K562 (cell line): ENCODE measurements at regions not wholly inside any gene's neighbourhood (a gene's known extent, or its start where the extent isn't known, plus 50 kb on each side); places are given as distances from the start of the nearest gene placed in this dataset.

Source experiments
- FOS ChIP-seq: IDR thresholded peaks from 3 replicates; pipeline ENCODE4 v1.6.1; 2011; ENCODE audit not compliant: insufficient read length; ENCODE audit errors: extremely low read depth
- GABPA ChIP-seq: fragments of 200-800 bp; sonication (Bioruptor generic); conservative IDR thresholded peaks from 2 replicates; pipeline ENCODE4 v1.6.1; 2016; ENCODE audit warnings: low read depth, missing genetic modification characterization, missing compliant biosample characterization
- GTF2F1 ChIP-seq: IDR thresholded peaks from 2 replicates; pipeline ENCODE4 v1.6.1; 2011; ENCODE audit warnings: low read depth, low read length, improper control_type of control experiment
- NFIC ChIP-seq: fragments of 450-650 bp; IDR thresholded peaks from 2 replicates; pipeline ENCODE4 v1.6.1; 2017; ENCODE audit warnings: mild to moderate bottlenecking, inconsistent platforms
- POLR2AphosphoS5 ChIP-seq: IDR thresholded peaks from 2 replicates; pipeline ENCODE4 v1.6.1; 2011; ENCODE audit warnings: mild to moderate bottlenecking, low read depth, low read length, moderate library complexity; ENCODE audit not compliant: control insufficient read depth, insufficient read depth
- TRIM24 ChIP-seq, 2 experiments: fragments of 450-650 bp; IDR thresholded peaks; 2 replicates each; pipeline ENCODE4 v1.6.1; 2016
- VEZF1 ChIP-seq: fragments of 200-800 bp; sonication (Bioruptor generic); IDR thresholded peaks from 2 replicates; pipeline ENCODE4 v1.6.1; 2017; ENCODE audit warnings: missing genetic modification characterization, missing compliant biosample characterization
- ZNF121 ChIP-seq: sonication (generic); formaldehyde crosslinking; conservative IDR thresholded peaks from 2 replicates; pipeline ENCODE4 v1.8.0; 2022; ENCODE audit warnings: missing genetic modification reagents
- ZNF175 ChIP-seq: fragments of 200-800 bp; sonication (Bioruptor generic); IDR thresholded peaks from 2 replicates; pipeline ENCODE4 v1.6.1; 2016; ENCODE audit warnings: low read depth, mild to moderate bottlenecking, missing genetic modification characterization, missing compliant biosample characterization
- TF ChIP-seq, protein P1 (sequence below), 3 experiments: IDR thresholded peaks in 2 of 3; conservative IDR thresholded peaks in 1 of 3; 2 replicates each; pipeline ENCODE4 v1.5.1; 2011 to 2012; ENCODE audit warnings: low read length in 3 of 3, mild to moderate bottlenecking in 3 of 3, control low read depth in 2 of 3, improper control_type of control experiment in 1 of 3, inconsistent platforms in 1 of 3, low read depth in 1 of 3, mixed read lengths in 1 of 3, moderate library complexity in 1 of 3; ENCODE audit not compliant: insufficient read depth in 2 of 3

DNA sequence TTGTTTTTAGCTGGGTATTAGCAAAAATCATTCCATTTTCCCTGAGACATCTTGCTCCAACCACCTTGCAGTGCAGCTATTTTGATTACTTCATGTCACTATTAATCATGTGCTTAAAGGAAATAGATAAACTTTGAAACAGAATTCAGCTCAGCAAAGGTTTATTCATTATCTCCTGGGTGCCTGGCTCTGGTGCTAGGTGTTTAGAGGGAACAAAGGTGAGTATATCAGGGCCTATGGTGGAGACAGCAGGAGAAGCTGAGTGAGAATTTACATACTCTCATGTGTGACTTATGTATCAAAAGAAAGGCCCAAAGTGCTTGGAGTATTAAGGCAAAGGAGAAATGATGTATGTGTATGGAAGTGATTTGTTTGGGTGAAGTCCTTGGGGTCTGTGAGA lies 63.8 kb upstream of the BMP2 start:
- TF ChIP-seq TRIM24 (IDR thresholded peaks at IDR 0.05) (no peak), FOS (no peak), GTF2F1 (no peak), ZNF175 (CRISPR knock-in tag) (no peak), ZNF121 (CRISPR knock-in tag) (no peak), GABPA (tag) (no peak), VEZF1 (no peak), POLR2AphosphoS5 (no peak), NFIC (no peak)
- TF ChIP-seq, protein P1, sequence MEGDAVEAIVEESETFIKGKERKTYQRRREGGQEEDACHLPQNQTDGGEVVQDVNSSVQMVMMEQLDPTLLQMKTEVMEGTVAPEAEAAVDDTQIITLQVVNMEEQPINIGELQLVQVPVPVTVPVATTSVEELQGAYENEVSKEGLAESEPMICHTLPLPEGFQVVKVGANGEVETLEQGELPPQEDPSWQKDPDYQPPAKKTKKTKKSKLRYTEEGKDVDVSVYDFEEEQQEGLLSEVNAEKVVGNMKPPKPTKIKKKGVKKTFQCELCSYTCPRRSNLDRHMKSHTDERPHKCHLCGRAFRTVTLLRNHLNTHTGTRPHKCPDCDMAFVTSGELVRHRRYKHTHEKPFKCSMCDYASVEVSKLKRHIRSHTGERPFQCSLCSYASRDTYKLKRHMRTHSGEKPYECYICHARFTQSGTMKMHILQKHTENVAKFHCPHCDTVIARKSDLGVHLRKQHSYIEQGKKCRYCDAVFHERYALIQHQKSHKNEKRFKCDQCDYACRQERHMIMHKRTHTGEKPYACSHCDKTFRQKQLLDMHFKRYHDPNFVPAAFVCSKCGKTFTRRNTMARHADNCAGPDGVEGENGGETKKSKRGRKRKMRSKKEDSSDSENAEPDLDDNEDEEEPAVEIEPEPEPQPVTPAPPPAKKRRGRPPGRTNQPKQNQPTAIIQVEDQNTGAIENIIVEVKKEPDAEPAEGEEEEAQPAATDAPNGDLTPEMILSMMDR (IDR thresholded peaks at IDR 0.05 in 2 of 3, conservative IDR thresholded peaks at IDR 0.05 in 1 of 3; ENCODE audit: insufficient read depth in 2 of 3, low read depth in 1 of 3, low read length in 3 of 3), result no peak
